Posterior cingulate gyrus (tissue), 11 donors: ENCODE measurements at regions not wholly inside any gene's neighbourhood (a gene's known extent, or its start where the extent isn't known, plus 50 kb on each side); places are given as distances from the start of the nearest gene placed in this dataset.
"Not testable (repeated sequence)": the region's sequence is repeated elsewhere in the genome, so short reads cannot be mapped to it uniquely, and the experiment has no call there.

Experiments used
- DNase-seq, 10 donors: peaks; one replicate each; pipeline versions ENCODE4 v3.0.0 to v3.0.0-alpha.2; 2020 to 2021; ENCODE audit warnings: mixed read lengths in 3 of 10
- intact Hi-C: fragments of 100-400 bp; cut with DNase I; formaldehyde crosslinking; loops from one replicate; pipeline ENCODE4 v1.15.1; 2023

DNA sequence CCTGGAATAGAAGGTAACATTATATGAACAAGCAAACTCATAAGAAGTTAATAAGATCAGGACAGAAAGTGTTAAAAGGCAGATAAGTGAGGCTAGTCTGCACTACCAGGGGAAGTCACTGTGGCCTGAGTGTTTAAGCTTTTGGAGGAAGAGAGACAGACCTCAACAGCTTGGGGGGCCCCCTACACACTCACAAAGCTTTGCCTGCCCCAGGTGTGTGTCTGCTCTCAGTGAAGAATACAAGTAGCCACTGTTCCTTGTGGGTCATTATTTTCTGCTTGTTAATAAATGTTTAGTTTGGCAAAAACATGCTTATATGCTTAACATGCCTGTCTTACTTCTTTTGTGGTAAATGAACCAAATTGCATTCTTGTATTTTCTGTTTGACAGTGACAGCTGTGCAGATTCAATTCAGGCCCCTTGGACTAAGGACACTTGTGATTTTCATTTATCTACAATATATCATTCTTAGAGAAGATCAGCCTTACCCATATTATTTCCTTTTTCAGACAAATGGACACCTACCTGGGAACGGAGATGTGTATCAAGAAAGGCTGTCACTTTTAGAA lies 50.7 kb upstream of the C12orf71 start:
- DNase-seq = no peak
- intact Hi-C loops = no loop called here

- DNase-seq = no peak
- intact Hi-C loops = loop anchor here (10.0 kb wide), 1 partner anchor 116 kb away; the partner anchor contains the start of gene MED21
Observed at GRCh38 chr12:27140478-27140969, 58.1 kb upstream of the C12orf71 start.

DNA sequence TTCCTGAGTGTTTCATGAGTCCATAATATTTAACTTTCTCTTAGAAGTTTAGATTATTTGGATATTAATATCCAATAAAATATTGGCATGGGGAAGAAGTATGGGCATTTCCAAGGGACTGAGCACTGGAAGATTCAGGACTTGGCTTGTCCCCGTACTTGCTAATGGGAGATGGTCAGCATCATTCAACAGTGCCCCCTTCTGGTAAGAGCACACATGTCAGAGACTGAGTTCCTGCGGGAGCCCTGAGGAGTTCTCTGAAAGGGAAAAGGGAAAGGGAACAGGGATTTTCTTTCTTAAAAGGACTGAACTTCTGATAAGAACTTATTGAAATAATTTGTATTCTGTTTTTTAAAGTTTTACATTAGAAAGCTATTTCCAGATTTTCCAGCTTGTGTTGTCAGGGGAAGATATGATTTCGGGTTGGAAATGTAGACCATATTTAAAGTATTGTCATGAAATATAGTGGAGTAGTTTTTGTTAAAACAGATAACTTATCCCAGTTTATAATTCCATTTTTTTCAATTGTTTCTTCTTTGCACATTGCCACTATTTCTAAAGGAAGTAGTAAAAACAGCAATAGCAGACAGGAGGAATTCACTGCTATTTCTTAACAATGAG lies 59.8 kb upstream of the C12orf71 start:
- peak in 6 of 10 donors; percentile 24 to 84 (median 56) for DNase-seq
- intact Hi-C loops = loop anchor here (10.0 kb wide), 1 partner anchor 117 kb away; the partner anchor contains the start of gene MED21

DNA sequence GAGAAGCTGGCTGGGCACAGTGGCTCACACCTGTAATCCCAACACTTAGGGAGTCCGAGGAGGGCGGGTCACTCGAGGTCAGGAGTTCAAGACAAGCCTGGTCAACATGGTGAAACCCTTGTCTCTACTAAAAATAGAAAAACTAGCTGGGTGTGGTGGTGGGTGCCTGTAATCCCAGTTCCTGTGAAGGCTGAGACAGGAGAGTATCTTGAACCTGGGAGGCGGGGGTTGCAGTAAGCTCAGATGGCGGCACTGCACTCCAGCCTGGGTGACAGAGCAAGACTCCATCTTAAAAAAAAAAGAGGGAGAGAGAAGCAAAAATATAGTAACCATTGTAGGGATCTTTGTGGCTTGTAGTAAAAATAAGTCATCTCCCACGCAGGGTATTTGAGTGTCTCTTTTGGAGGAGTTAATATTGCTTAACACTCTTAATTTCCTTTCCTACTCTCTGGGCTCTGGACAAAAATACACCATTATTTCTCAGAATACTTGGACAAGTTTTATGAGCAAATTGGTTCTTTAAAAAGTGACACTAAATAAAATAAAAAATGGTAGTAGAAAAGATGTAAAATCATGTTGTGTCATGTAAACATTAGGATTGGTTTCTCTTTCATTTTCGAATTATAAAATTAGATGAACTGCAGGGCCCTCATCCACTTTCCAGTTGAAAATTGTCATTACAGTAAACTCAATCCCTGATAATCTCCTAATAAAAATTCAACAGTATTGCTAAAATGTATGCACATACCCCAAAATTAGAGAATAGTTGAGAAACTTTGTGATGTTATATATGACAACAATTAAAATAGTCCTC lies 61.1 kb upstream of the C12orf71 start:
- intact Hi-C loops = loop anchor here (10.0 kb wide), 1 partner anchor 119 kb away; the partner anchor contains the start of gene MED21
- no peak for DNase-seq

DNA sequence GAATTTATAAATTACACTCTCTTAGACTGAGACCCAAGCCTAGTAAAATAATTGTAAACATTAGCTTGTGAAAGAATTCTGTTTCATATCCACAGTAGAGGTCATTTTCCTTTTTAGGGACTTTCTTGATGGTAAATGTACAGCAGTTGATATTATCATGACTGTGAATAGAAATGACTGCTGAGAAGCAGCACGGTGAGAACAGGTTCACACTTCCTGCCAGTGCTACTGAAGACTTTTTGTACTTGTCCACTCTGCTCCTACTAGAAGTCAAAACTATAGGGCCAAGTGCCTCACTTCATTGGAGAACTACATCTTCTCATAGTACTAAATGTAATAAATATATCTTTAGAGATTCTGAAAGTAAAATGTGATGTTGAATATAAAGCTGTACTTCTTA lies 63.3 kb upstream of the C12orf71 start:
- intact Hi-C loops = loop anchor here (10.0 kb wide), 1 partner anchor 121 kb away; the partner anchor contains the start of gene MED21
- DNase-seq = not testable (repeated sequence)

GRCh38 chr12:27148373-27148772 lies 66.0 kb upstream of the C12orf71 start:
- no peak for DNase-seq
- intact Hi-C loops = loop anchor here (10.0 kb wide), 1 partner anchor 124 kb away; the partner anchor contains the start of gene MED21

DNA sequence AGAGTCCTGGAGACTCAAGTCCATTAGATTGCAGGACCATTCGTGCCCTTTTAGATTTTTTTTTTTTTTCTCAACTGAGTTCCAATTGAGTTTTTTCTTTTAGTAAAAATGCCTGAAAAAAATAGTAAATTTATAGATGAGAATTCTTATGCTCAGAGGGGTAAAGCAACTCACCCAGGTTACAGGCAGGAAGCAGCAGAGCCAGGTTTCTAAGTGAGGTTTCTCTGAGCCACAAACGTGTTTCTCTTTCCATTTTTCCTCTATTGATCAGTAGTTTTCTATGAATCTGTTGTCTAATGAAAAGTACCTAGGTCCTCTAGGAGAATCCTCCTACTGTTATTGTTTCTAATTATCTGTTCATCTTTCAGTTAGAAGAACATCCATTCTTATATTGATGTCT lies 66.4 kb upstream of the C12orf71 start:
- intact Hi-C loops = loop anchor here (10.0 kb wide), 1 partner anchor 124 kb away; the partner anchor contains the start of gene MED21
- DNase-seq = no peak

DNA sequence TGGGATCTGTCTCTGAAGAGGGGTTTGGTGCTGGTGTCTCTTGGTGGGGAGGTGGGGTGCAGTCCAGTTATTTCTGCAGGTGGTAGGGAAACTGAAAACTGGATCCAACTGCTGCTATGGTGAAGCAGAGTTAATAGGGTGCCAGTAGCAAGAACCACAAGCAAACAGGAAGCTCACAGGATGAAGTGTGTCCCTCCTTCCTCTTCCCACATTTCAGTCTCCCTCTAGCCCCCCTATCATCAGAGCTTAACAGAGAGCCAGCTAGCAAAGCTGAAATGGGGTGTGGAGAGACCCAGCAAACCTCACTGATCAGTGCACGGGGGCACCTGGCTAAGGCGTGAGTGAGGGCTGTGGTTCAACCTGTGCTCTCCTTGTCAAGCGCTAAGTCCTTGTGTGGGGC lies 69.1 kb upstream of the C12orf71 start:
- DNase-seq = no peak
- intact Hi-C loops = no loop called here

- intact Hi-C loops = no loop called here
- DNase-seq = no peak
Observed at GRCh38 chr12:27158297-27158696, 75.9 kb upstream of the C12orf71 start.

GRCh38 chr12:27161458-27162228 lies 79.3 kb upstream of the C12orf71 start:
- DNase-seq = no peak
- intact Hi-C loops = no loop called here

GRCh38 chr12:27162229-27162537 lies 79.8 kb upstream of the C12orf71 start:
- no peak for DNase-seq
- intact Hi-C loops = no loop called here

DNA sequence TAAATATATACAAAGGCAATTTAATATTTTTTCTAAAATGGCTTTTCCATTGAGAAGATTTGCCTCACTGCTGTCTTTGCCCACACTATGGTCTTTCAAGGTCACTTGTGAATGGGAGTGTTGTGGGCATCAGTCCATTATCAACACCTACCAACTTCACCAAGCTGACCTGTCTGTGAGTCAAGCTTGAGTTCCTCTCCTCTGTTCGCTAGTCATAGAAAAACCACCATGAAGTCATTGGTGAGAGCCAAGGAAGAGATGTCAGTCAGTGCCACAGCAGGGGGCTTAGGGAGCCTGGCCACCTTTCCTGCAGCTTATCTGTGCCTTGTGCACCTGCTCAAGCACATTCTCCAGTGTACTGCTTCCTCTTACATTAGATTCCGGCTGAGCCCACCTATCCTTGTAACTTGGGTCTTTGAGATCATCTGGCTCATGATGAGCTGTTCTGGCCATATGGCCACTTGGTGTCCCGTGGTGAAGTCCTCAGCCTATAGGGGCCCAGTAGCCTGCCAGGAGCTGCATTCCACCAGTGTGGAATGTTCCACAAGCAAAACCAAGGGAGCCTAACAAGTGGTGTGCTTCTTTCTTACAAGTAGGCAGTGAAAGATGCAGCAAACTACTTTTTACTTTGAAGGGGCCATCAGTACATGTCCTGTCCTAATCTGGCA lies 80.8 kb upstream of the C12orf71 start:
- DNase-seq = no peak
- intact Hi-C loops = no loop called here

DNA sequence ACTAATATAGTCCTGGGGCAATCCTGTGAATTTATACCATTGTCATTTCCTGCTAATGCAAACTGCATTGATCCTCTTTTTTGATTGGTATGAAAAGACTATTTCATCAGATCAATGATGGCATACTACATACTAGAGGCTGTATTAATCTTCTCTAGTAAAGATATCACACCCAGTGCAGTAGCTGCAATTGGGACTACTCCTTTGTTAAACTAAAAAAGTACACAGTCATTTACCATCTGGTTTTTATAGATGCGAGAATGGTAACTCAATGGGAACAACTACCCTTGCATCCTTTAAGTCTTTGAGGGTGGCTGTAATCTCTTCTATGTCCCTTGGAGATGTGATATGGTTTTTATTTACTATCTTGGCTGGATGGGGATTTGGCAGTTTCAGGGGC lies 80.2 kb upstream of the STK38L start:
- intact Hi-C loops = no loop called here
- no peak for DNase-seq

DNA sequence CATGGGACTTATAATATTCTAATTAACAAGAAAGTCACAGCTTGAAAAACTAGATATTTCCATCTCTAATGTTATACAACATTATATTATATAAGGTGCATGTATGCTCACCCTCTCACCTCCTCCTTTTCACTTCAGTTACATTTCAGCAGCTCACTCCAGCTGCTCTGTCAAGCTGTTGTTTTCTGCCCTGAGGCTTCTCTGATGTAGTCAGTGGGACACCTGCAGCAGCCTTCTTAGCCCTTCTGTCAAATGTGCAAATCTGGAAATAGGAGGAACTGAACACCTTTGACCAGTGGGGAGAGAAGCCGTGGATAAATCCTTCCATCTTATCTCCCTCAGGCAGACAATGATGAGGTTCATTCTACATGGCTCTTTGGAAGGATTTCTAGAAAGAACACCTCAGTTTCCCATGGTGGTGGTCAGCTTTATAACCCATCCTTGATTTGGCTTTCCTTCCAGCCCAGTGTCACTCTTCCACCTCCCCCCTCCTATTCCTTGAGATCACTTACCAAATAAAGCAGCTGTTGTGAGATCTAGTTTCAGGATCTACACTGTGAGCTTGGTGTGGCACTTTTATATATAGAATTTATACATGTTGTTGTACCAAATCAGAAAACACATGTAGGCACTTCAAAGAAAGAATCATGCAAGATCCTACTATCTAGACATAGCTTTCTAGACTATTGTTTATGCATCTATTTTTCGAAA lies 79.6 kb upstream of the STK38L start:
- peak in 4 of 10 donors; percentile 19 to 77 (median 24) for DNase-seq
- intact Hi-C loops = no loop called here

- intact Hi-C loops, DNase-seq: not testable (repeated sequence)
Observed at GRCh38 chr12:27165958-27166357, 78.1 kb upstream of the STK38L start.

DNA sequence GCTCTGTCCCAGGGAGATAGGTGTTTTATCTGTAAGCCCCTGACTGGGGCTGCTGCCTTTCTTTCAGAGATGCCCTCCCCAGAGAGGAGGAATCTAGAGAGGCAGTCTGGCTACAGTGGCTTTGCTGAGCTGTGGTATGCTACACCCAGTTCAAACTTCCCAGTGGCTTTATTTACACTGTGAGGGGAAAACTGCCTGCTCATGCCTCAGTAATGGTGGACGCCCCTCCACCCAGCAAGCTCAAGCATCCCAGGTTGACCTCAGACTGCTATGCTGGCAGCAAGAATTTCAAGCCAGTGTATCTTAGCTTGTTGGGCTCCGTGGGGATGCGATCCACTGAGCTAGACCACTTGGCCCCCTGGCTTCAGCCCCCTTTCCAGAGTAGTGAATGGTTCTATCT lies 72.6 kb upstream of the STK38L start:
- intact Hi-C loops = not testable (repeated sequence)

GRCh38 chr12:27176765-27177164 lies 67.3 kb upstream of the STK38L start:
- intact Hi-C loops = no loop called here
- DNase-seq = no peak

More for the DNA sequence above, 72.6 kb upstream of the STK38L start:
- DNase-seq = not testable (repeated sequence)

DNA sequence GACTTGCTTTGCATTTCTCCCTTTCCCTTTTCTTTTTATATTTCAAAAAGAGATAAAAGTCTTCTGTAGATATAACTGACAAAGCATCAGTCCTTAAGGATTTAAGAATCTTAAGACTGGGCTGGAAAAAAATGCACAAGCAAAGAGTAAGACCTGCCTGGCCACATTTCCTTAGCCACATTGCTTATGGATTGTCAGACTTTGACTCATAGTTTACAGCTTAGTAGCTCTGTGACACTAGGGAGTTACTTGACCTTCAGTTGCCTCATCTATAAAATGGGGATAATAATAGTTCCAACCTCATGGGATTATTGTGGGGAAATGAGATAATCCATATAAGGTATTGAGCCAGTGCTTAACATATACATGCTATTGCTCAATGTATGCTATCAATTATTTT lies 66.4 kb upstream of the STK38L start:
- no peak for DNase-seq
- intact Hi-C loops = no loop called here

GRCh38 chr12:27178255-27178654 lies 65.8 kb upstream of the STK38L start:
- intact Hi-C loops = no loop called here

More at GRCh38 chr12:27178255-27178654, 65.8 kb upstream of the STK38L start:
- DNase-seq = no peak
